ENCODE measurements at regions not wholly inside any gene's neighbourhood (a gene's known extent, or its start where the extent isn't known, plus 50 kb on each side); places are given as distances from the start of the nearest gene placed in this dataset.

- no peaks in the 10 kb centered on the region; the same call in 1 of the 2 replicates for H3K9me3 Mint-ChIP-seq
- ChIA-PET CTCF (no interaction called here), POLR2A (no interaction called here)
- no peaks in the 10 kb centered on the region for H3K36me3 Mint-ChIP-seq
- TF ChIP-seq ESRRA (CRISPR knock-in tag; IDR thresholded peaks at IDR 0.05; ENCODE audit: borderline replicate concordance): no peak
- peaks cover 4% of the 10 kb centered on the region for H3K4me1 Mint-ChIP-seq
- DNase-seq (ENCODE audit: low spot score) (no peak), ATAC-seq (peak; percentile 75)
- peaks cover 2% of the 10 kb centered on the region; the same call in 1 of the 2 replicates for H3K27me3 Mint-ChIP-seq (ENCODE audit: low read depth)
- H3K4me3 Mint-ChIP-seq: no peak overlapping the region
- peak overlapping the region; percentile 16; the same call in 1 of the 2 replicates for H3K27ac Mint-ChIP-seq
Measured at GRCh38 chr9:68643901-68644809, 60.9 kb upstream of the PIP5K1B start.

- POLR2A ChIA-PET: no interaction called here
- no peaks in the 10 kb centered on the region; the same call in 1 of the 2 replicates for H3K9me3 Mint-ChIP-seq
- no peak for TF ChIP-seq EMX1 (CRISPR knock-in tag; IDR thresholded peaks at IDR 0.05)
- TF ChIP-seq ZNF416 (CRISPR knock-in tag; IDR thresholded peaks at IDR 0.05): no peak
- no peak for TF ChIP-seq ZBTB21 (CRISPR knock-in tag; IDR thresholded peaks at IDR 0.05; ENCODE audit: borderline replicate concordance)
- no peak for TF ChIP-seq ZSCAN18 (CRISPR knock-in tag; IDR thresholded peaks at IDR 0.05)
- H3K4me3 Mint-ChIP-seq: no peak overlapping the region
- no peak for ATAC-seq
- H3K4me1 Mint-ChIP-seq: peaks cover 4% of the 10 kb centered on the region
- DNase-seq (ENCODE audit: low spot score): no peak
- no peak overlapping the region for H3K27ac Mint-ChIP-seq
- peaks cover 2% of the 10 kb centered on the region; the same call in 1 of the 2 replicates for H3K27me3 Mint-ChIP-seq (ENCODE audit: low read depth)
- H3K36me3 Mint-ChIP-seq: no peaks in the 10 kb centered on the region
- CTCF ChIA-PET: no interaction called here
Measured at GRCh38 chr9:68644831-68645230, 60.2 kb upstream of the PIP5K1B start.

GRCh38 chr9:68648164-68648563, 56.9 kb upstream of the PIP5K1B start:
- peaks cover 2% of the 10 kb centered on the region; the same call in 1 of the 2 replicates for H3K27me3 Mint-ChIP-seq (ENCODE audit: low read depth)
- TF ChIP-seq ZNF423 (CRISPR knock-in tag; IDR thresholded peaks at IDR 0.05): no peak
- no peak for TF ChIP-seq NFATC4 (CRISPR knock-in tag; IDR thresholded peaks at IDR 0.05)
- no peak for TF ChIP-seq SOX15 (CRISPR knock-in tag; IDR thresholded peaks at IDR 0.05)
- no peak for TF ChIP-seq SP1 (CRISPR knock-in tag; conservative IDR thresholded peaks at IDR 0.05)
- no peak for TF ChIP-seq ZNF219 (CRISPR knock-in tag; IDR thresholded peaks at IDR 0.05; ENCODE audit: borderline replicate concordance)
- no peak overlapping the region for H3K27ac Mint-ChIP-seq
- peaks cover 4% of the 10 kb centered on the region for H3K4me1 Mint-ChIP-seq
- ATAC-seq: no peak
- H3K36me3 Mint-ChIP-seq: no peaks in the 10 kb centered on the region
- H3K4me3 Mint-ChIP-seq: no peak overlapping the region
- DNase-seq (ENCODE audit: low spot score): no peak
- POLR2A ChIA-PET: no interaction called here
- CTCF ChIA-PET: no interaction called here
- no peaks in the 10 kb centered on the region; the same call in 1 of the 2 replicates for H3K9me3 Mint-ChIP-seq

DNA sequence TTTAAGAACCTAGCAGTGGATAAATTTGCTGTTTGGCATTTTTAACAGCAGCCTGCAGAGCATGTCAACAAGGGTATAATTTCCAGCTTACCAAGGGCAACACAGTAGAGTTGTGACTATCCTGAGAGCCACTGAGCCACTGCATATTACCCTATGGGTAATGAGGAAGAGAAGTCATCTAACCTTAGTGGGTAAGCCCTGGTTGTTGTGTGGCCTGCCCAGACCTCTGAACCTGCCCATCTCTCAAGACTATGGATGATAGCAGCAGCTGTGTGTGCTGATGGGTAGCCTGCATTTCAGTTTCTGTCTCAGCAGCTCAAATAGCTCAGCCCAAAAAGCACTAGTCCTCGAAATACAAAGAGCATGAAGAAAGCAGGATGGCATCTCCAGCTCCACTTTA, 56.1 kb upstream of the PIP5K1B start:
- Mint-ChIP-seq H3K4me1 (peaks cover 2% of the 10 kb centered on the region), H3K27me3 (ENCODE audit: low read depth) (peaks cover 2% of the 10 kb centered on the region; the same call in 1 of the 2 replicates), H3K4me3 (no peak overlapping the region), H3K9me3 (no peaks in the 10 kb centered on the region; the same call in 1 of the 2 replicates), H3K27ac (no peak overlapping the region), H3K36me3 (no peaks in the 10 kb centered on the region)
- TF ChIP-seq, protein P1, sequence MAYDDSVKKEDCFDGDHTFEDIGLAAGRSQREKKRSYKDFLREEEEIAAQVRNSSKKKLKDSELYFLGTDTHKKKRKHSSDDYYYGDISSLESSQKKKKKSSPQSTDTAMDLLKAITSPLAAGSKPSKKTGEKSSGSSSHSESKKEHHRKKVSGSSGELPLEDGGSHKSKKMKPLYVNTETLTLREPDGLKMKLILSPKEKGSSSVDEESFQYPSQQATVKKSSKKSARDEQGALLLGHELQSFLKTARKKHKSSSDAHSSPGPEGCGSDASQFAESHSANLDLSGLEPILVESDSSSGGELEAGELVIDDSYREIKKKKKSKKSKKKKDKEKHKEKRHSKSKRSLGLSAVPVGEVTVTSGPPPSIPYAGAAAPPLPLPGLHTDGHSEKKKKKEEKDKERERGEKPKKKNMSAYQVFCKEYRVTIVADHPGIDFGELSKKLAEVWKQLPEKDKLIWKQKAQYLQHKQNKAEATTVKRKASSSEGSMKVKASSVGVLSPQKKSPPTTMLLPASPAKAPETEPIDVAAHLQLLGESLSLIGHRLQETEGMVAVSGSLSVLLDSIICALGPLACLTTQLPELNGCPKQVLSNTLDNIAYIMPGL (CRISPR knock-in tag; IDR thresholded peaks at IDR 0.05): no peak
- CTCF ChIA-PET: interaction anchor here (0.8 kb wide), 1 partner anchor 299 kb away, joined by 4 read pairs; no protein-coding TSS in a partner anchor
- DNase-seq (ENCODE audit: low spot score) (no peak), ATAC-seq (no peak)
- POLR2A ChIA-PET: no interaction called here

DNA sequence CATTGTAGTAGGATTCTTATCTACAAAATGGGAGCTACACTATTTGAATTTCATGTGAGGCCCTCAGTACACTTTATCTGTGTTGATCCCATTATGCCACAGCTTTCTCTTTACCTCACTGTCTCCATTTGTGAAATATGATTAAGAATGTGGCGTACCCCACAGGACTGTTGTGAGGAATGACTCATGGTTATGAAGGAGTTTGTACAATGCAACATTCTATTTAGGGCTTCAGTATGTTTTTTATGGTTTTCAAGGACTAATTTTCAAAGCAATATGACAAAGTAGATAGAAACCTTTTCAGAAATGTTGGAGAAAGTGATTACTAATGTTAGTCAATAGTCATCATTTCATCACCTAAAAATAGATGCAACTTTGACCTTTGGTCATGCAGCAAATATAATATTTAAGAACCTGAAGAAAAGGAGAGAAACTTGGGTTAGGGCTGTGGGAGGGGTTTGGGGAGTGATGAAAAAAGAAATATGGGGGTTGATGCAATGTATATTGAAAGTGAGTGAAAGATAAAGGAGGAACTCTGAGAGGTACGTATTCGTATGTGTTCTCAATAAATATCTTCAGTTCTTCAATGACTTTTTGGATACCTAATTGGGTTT, 53.7 kb upstream of the PIP5K1B start:
- ChIA-PET POLR2A (no interaction called here), CTCF (no interaction called here)
- no peaks in the 10 kb centered on the region for H3K4me1 Mint-ChIP-seq
- TF ChIP-seq, protein P2, sequence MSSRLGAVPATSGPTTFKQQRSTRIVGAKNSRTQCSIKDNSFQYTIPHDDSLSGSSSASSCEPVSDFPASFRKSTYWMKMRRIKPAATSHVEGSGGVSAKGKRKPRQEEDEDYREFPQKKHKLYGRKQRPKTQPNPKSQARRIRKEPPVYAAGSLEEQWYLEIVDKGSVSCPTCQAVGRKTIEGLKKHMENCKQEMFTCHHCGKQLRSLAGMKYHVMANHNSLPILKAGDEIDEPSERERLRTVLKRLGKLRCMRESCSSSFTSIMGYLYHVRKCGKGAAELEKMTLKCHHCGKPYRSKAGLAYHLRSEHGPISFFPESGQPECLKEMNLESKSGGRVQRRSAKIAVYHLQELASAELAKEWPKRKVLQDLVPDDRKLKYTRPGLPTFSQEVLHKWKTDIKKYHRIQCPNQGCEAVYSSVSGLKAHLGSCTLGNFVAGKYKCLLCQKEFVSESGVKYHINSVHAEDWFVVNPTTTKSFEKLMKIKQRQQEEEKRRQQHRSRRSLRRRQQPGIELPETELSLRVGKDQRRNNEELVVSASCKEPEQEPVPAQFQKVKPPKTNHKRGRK (CRISPR knock-in tag; IDR thresholded peaks at IDR 0.05; ENCODE audit: borderline replicate concordance): no peak
- no peak for TF ChIP-seq NFYB (CRISPR knock-in tag; conservative IDR thresholded peaks at IDR 0.05; ENCODE audit: low read depth)
- no peak for TF ChIP-seq CREB1 (CRISPR knock-in tag; IDR thresholded peaks at IDR 0.05)
- TF ChIP-seq ESRRA (CRISPR knock-in tag; IDR thresholded peaks at IDR 0.05; ENCODE audit: borderline replicate concordance): no peak
- TF ChIP-seq, protein P3, sequence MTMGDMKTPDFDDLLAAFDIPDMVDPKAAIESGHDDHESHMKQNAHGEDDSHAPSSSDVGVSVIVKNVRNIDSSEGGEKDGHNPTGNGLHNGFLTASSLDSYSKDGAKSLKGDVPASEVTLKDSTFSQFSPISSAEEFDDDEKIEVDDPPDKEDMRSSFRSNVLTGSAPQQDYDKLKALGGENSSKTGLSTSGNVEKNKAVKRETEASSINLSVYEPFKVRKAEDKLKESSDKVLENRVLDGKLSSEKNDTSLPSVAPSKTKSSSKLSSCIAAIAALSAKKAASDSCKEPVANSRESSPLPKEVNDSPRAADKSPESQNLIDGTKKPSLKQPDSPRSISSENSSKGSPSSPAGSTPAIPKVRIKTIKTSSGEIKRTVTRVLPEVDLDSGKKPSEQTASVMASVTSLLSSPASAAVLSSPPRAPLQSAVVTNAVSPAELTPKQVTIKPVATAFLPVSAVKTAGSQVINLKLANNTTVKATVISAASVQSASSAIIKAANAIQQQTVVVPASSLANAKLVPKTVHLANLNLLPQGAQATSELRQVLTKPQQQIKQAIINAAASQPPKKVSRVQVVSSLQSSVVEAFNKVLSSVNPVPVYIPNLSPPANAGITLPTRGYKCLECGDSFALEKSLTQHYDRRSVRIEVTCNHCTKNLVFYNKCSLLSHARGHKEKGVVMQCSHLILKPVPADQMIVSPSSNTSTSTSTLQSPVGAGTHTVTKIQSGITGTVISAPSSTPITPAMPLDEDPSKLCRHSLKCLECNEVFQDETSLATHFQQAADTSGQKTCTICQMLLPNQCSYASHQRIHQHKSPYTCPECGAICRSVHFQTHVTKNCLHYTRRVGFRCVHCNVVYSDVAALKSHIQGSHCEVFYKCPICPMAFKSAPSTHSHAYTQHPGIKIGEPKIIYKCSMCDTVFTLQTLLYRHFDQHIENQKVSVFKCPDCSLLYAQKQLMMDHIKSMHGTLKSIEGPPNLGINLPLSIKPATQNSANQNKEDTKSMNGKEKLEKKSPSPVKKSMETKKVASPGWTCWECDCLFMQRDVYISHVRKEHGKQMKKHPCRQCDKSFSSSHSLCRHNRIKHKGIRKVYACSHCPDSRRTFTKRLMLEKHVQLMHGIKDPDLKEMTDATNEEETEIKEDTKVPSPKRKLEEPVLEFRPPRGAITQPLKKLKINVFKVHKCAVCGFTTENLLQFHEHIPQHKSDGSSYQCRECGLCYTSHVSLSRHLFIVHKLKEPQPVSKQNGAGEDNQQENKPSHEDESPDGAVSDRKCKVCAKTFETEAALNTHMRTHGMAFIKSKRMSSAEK (CRISPR knock-in tag; IDR thresholded peaks at IDR 0.05; ENCODE audit: borderline replicate concordance): no peak

More for the DNA sequence above, 53.7 kb upstream of the PIP5K1B start:
- Mint-ChIP-seq H3K4me3 (no peak overlapping the region), H3K27me3 (ENCODE audit: low read depth) (peaks cover 2% of the 10 kb centered on the region), H3K27ac (no peak overlapping the region), H3K36me3 (no peaks in the 10 kb centered on the region), H3K9me3 (no peaks in the 10 kb centered on the region)
- ATAC-seq (no peak), DNase-seq (ENCODE audit: low spot score) (no peak)

Data from WTC11 (cell line).